ENCODE measurements at regions not wholly inside any gene's neighbourhood (a gene's known extent, or its start where the extent isn't known, plus 50 kb on each side); places are given as distances from the start of the nearest gene placed in this dataset.
A peak's percentile ranks its signal among the peaks of the same experiment; 100 is the strongest.

DNA sequence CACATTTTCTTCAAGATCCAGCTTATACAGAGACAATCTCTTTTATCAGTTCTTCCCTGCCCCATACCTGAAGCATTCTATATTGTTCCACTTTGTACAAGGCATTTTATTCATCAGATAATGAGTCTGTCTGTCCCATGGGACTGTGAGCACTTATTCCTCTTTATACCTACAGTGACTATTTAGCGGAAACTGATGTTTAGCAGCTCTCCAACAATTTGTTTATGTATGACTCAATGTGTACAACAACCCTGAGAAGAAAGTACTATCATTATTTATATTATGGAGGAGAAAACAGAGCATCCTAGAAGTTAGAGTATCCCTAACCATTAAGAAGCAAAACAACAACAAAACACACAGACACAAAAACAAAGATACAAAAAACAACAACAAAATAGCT lies 306.5 kb downstream of the PRDM5 start:
- no peak for TF ChIP-seq CTCF (IDR thresholded peaks at IDR 0.05; ENCODE audit: low read depth, low read length)
- no peak for DNase-seq (ENCODE audit: low read depth, low spot score)
- no peak overlapping the region for H3K4me3 ChIP-seq (ENCODE audit: low read depth, low read length)
- in situ Hi-C loops (cut with HindIII; ENCODE audit: low sequenced_read_pairs): no loop called here

DNA sequence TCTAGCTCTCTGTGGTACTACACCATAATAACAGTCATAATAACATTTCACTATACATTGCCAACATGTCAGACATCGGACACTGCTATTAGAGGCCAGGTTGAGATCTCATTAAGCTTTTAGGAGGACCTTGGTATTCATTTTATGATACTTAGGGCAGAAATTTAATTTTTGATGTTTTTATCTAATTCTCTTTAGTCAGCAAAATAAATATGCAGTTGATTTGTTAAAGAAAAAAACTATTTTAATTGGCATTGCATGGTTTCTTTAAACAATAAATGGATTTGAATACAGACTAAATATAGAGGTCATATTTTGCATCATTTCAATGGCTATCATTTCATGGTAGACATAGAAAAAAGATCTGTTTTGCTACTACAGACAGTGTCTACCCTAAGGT lies 308.7 kb downstream of the PRDM5 start:
- DNase-seq (ENCODE audit: low read depth, low spot score): no peak
- no peak for TF ChIP-seq CTCF (IDR thresholded peaks at IDR 0.05; ENCODE audit: low read depth, low read length)
- no peak overlapping the region for H3K4me3 ChIP-seq (ENCODE audit: low read depth, low read length)
- in situ Hi-C loops (cut with HindIII; ENCODE audit: low sequenced_read_pairs): no loop called here

- peak; percentile 7 for DNase-seq (ENCODE audit: low read depth, low spot score)
- in situ Hi-C loops (cut with HindIII; ENCODE audit: low sequenced_read_pairs): no loop called here
- TF ChIP-seq CTCF (IDR thresholded peaks at IDR 0.05; ENCODE audit: low read depth, low read length): no peak
- H3K4me3 ChIP-seq (ENCODE audit: low read depth, low read length): no peak overlapping the region
Observed at GRCh38 chr4:120611092-120611491, 311.4 kb downstream of the PRDM5 start.

DNA sequence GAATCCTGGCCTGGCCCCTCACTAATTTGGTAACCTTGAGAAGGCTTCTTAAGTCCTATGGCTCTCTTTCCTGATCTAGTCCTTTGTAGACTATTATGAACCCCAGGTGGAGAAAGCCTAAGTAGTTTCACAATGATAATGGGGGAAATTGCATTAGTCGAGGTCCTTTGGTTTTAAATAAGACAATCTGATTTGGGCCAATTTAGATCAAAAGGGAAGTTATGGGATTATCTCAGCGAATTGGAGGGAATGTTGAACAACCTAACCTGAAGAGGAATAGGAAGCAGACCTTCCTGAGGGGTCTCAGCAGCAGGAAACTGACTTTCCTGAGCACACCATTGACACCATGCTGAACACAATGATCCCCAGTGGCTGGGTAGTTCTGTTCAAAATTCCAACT lies 331.5 kb downstream of the PRDM5 start:
- no peak for DNase-seq (ENCODE audit: low read depth, low spot score)
- in situ Hi-C loops (cut with HindIII; ENCODE audit: low sequenced_read_pairs): no loop called here
- H3K4me3 ChIP-seq (ENCODE audit: low read depth, low read length): no peak overlapping the region
- TF ChIP-seq CTCF (IDR thresholded peaks at IDR 0.05; ENCODE audit: low read depth, low read length): no peak

DNA sequence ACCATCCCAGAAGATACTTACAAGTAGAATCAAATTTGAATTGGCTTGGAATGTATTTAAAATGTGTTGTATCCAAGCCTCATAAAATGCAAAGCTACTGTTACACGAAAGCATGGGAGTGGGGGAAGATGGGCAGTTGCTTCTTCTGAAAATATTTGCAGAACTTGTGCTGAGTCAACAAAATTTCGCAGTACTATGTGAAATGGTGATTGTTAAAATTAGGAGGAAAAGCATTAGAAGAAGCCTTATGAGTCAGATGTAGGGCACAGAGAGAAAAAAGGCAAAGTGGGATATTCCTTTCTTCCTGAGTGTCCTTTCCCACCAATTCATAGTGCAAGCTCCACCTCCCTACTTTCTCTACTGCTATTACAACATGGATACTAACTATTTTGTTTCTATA lies 332.7 kb downstream of the PRDM5 start:
- TF ChIP-seq CTCF (IDR thresholded peaks at IDR 0.05; ENCODE audit: low read depth, low read length): no peak
- no peak overlapping the region for H3K4me3 ChIP-seq (ENCODE audit: low read depth, low read length)
- in situ Hi-C loops (cut with HindIII; ENCODE audit: low sequenced_read_pairs): no loop called here
- DNase-seq (ENCODE audit: low read depth, low spot score): no peak

DNA sequence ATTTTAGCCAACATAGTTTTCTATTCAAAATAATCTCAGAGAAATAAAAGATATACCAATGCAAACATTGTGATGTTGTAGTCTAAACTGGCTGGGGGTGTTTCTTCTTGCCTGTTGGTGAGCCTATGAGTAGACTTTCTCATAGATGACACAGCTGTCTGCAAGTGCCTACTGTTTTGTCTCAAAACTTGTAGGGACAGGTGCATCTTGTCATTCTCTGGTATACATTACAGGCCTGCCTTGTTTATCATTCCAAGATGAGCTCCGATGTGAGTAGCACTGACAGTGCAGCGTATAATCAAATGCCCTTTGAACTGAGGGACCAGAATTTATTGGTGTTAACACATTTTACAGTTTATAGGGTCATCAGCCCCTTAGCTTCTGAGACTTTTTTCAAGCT lies 353.8 kb downstream of the PRDM5 start:
- in situ Hi-C loops (cut with HindIII; ENCODE audit: low sequenced_read_pairs): no loop called here
- DNase-seq (ENCODE audit: low read depth, low spot score): no peak
- TF ChIP-seq CTCF (IDR thresholded peaks at IDR 0.05; ENCODE audit: low read depth, low read length): no peak
- no peak overlapping the region for H3K4me3 ChIP-seq (ENCODE audit: low read depth, low read length)

DNA sequence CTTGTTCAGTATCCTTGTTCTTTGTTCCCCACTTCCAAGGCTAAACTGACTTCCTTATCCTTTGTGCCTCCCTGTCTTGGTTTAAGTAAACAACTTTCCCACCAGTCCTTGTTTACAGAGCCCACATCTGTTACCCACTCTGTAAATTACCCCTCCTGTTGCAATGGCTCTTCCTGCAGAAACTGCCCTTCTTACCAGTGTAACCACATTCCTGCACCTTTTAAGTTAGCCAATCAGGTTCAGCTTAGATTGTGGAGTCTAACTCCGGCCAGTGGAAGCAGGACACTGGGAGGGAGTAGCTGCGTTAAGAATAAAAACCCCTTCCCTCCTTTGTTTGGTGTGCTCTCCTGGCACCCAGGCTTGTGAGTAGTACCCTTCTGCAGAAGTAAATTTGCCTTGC lies 360.9 kb downstream of the PRDM5 start:
- no peak for DNase-seq (ENCODE audit: low read depth, low spot score)
- no peak overlapping the region for H3K4me3 ChIP-seq (ENCODE audit: low read depth, low read length)
- TF ChIP-seq CTCF (IDR thresholded peaks at IDR 0.05; ENCODE audit: low read depth, low read length): no peak
- in situ Hi-C loops (cut with HindIII; ENCODE audit: low sequenced_read_pairs): no loop called here
